Osteoblast (primary cell): ENCODE measurements at regions not wholly inside any gene's neighbourhood (a gene's known extent, or its start where the extent isn't known, plus 50 kb on each side); places are given as distances from the start of the nearest gene placed in this dataset.

Source experiments
- DNase-seq: peaks from one replicate; pipeline ENCODE4 v3.0.0; 2011; ENCODE audit warnings: low spot score, mixed read lengths; ENCODE audit not compliant: insufficient read length; ENCODE audit errors: missing footprints
- H2AFZ ChIP-seq: 2 replicates; pipeline ENCODE4 v1.6.0; 2011; ENCODE audit warnings: mild to moderate bottlenecking, low read length
- H3K27ac ChIP-seq: 2 replicates; pipeline ENCODE4 v1.5.1; 2011; ENCODE audit warnings: mild to moderate bottlenecking, low read depth, low read length, moderate library complexity
- H3K27me3 ChIP-seq: 2 replicates; pipeline ENCODE4 v1.6.0; 2012; ENCODE audit warnings: mild to moderate bottlenecking, control low read depth, inconsistent platforms, low read length, moderate library complexity; ENCODE audit not compliant: insufficient read depth
- H3K36me3 ChIP-seq: 2 replicates; pipeline ENCODE4 v1.5.1; 2011; ENCODE audit warnings: mild to moderate bottlenecking, low read length, control low read depth, moderate library complexity; ENCODE audit not compliant: insufficient read depth
- H3K4me1 ChIP-seq: 2 replicates; pipeline ENCODE4 v1.5.1; 2011; ENCODE audit warnings: mild to moderate bottlenecking, low read length, control low read depth, moderate library complexity; ENCODE audit not compliant: insufficient read depth
- H3K4me2 ChIP-seq: 2 replicates; pipeline ENCODE4 v1.6.0; 2011; ENCODE audit warnings: mild to moderate bottlenecking, low read length; ENCODE audit not compliant: insufficient read depth
- H3K4me3 ChIP-seq: fragments of 200-600 bp; sonication (generic); 3 replicates; pipeline ENCODE4 v1.5.1; 2012; ENCODE audit warnings: mild to moderate bottlenecking, low read length, inconsistent platforms; ENCODE audit not compliant: insufficient read depth
- H3K79me2 ChIP-seq: 2 replicates; pipeline ENCODE4 v1.6.0; 2012; ENCODE audit warnings: mild to moderate bottlenecking, low read length, control low read depth, inconsistent platforms; ENCODE audit not compliant: insufficient read depth
- H3K9me3 ChIP-seq: 2 replicates; pipeline ENCODE4 v1.5.1; 2011; ENCODE audit warnings: low read depth, low read length, control low read depth
- H4K20me1 ChIP-seq: 2 replicates; pipeline ENCODE4 v1.6.0; 2012; ENCODE audit warnings: mild to moderate bottlenecking, low read length, control low read depth; ENCODE audit not compliant: insufficient read depth
- TF ChIP-seq, protein P1 (sequence below): IDR thresholded peaks from 2 replicates; pipeline ENCODE4 v1.5.1; 2011; ENCODE audit warnings: mild to moderate bottlenecking, low read depth, low read length, moderate library complexity; ENCODE audit errors: extremely low read depth

DNA sequence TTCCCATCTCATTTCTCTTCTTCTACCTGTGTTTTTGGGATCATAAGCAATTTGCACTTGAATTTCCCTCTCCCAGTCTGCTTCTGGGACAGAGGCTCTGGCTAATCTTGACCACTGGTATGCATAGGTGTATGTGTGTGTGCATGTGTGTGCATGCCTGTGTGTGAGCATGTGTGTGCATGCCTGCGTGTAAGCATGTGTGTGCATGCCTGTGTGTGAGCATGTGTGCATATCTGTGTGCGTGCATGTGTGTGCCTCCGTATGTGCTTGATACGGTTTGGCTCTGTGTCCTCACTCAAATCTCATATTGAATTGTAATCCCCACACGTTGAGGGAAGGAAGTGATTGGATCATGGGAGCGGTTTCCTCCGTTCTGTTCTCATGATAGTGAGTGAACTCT lies 77.7 kb downstream of the HAPSTR1 start:
- Histone ChIP-seq H3K4me2 (no peak overlapping the region), H3K9me3 (no peaks in the 10 kb centered on the region), H3K36me3 (no peaks in the 10 kb centered on the region), H3K79me2 (no peaks in the 10 kb centered on the region), H3K27ac (no peak overlapping the region), H4K20me1 (no peaks in the 10 kb centered on the region), H2AFZ (no peak overlapping the region), H3K27me3 (no peaks in the 10 kb centered on the region), H3K4me3 (no peak overlapping the region), H3K4me1 (no peaks in the 10 kb centered on the region)
- TF ChIP-seq, protein P1, sequence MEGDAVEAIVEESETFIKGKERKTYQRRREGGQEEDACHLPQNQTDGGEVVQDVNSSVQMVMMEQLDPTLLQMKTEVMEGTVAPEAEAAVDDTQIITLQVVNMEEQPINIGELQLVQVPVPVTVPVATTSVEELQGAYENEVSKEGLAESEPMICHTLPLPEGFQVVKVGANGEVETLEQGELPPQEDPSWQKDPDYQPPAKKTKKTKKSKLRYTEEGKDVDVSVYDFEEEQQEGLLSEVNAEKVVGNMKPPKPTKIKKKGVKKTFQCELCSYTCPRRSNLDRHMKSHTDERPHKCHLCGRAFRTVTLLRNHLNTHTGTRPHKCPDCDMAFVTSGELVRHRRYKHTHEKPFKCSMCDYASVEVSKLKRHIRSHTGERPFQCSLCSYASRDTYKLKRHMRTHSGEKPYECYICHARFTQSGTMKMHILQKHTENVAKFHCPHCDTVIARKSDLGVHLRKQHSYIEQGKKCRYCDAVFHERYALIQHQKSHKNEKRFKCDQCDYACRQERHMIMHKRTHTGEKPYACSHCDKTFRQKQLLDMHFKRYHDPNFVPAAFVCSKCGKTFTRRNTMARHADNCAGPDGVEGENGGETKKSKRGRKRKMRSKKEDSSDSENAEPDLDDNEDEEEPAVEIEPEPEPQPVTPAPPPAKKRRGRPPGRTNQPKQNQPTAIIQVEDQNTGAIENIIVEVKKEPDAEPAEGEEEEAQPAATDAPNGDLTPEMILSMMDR, result no peak
- DNase-seq, result no peak

DNA sequence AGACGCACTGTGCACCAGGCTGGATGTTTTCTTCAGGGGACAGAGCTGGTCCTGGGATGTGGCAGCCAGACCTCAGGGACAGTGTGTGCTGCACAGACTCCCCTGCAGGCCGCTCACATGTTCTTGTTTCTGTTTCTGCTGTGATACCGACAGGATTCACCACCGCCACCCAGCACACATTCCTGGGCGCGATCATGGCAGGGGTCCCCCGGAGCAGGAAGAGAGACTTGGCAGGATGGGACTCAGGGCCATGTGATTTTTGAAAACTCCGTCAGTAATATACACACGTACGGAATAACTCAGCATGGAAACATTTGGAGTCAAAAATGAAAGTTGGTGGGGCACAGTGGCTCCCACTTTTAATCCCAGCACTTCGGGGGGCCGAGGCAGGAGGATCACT lies 79.0 kb downstream of the HAPSTR1 start:
- Histone ChIP-seq H3K79me2 (no peaks in the 10 kb centered on the region), H2AFZ (no peak overlapping the region), H3K36me3 (no peaks in the 10 kb centered on the region), H3K27ac (no peak overlapping the region), H3K4me3 (no peak overlapping the region), H4K20me1 (no peaks in the 10 kb centered on the region), H3K27me3 (no peaks in the 10 kb centered on the region), H3K9me3 (no peaks in the 10 kb centered on the region), H3K4me1 (no peaks in the 10 kb centered on the region), H3K4me2 (no peak overlapping the region)
- TF ChIP-seq, protein P1, result no peak
- no peak for DNase-seq

DNA sequence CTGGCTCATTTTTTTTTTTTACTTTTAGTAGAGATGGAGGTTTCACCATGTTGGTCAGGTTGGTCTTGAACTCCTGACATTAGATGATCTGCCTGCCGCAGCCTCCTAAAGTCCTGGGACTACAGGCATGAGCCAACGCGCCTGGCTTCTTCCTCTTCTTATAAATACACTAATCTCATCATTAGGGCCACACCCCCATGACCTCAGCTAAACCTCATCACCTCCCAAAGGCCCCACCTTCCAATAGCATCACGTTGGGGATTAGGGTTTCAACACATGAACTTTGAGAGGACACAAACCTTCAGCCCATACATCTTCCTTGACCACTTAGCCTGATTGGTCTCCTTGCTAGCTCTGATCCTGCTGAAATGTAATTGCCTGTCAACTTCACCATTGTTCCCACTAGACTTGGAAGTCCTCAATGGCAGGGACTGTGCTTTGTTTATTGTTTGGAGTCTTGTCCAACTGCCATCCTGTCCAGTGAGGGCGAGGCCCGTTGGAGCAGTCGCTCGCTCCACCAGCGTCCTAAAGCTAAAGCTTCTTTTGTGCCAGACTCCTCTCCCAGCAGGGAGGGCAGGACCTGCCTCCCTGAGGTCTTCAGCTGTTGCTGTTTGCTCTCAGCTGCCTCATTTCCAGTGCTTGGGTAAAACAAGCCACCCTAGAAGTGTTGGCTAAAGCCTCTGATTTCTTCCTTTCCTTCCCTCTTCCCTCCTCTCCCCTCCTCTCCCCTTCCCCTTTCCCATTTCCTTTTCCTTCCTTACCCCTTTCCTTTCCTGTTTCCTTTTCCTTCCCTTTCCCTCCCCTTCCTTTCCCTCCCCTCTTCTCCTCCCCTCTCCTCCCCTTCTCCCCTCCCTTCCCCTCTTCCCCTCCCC lies 85.3 kb downstream of the HAPSTR1 start:
- H2AFZ ChIP-seq, result no peak overlapping the region
- TF ChIP-seq, protein P1, result no peak

DNA sequence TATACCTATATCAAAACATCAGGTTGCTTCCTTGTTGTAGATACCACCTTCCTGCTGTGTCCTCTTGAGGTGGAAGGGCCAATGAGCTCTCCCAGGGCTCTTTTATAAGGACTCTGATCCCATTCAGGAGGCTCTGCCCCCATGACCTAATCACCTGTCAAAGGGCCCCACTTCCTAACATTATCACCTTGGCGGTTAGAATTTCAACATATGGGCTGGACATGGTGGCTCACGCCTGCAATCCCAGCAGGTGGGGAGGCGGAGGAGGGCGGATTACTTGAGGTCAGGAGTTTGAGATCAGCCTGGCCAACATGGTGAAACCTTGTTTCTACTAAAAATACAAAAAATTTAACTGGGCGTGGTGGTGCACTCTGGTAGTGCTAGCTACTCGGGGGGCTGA lies 86.4 kb downstream of the HAPSTR1 start:
- H3K79me2 ChIP-seq, result no peaks in the 10 kb centered on the region
- H3K9me3 ChIP-seq, result no peaks in the 10 kb centered on the region
- TF ChIP-seq, protein P1, result no peak
- H2AFZ ChIP-seq, result no peak overlapping the region
- DNase-seq, result no peak
- H3K4me1 ChIP-seq, result no peaks in the 10 kb centered on the region
- no peaks in the 10 kb centered on the region for H4K20me1 ChIP-seq
- no peaks in the 10 kb centered on the region for H3K27me3 ChIP-seq
- H3K36me3 ChIP-seq, result no peaks in the 10 kb centered on the region
- H3K4me3 ChIP-seq, result no peak overlapping the region
- H3K27ac ChIP-seq, result no peak overlapping the region
- no peak overlapping the region for H3K4me2 ChIP-seq

More for the DNA sequence above, 85.3 kb downstream of the HAPSTR1 start:
- Histone ChIP-seq H3K79me2 (no peaks in the 10 kb centered on the region), H3K9me3 (no peaks in the 10 kb centered on the region), H3K4me2 (no peak overlapping the region), H3K27ac (no peak overlapping the region), H3K36me3 (no peaks in the 10 kb centered on the region), H3K4me1 (no peaks in the 10 kb centered on the region), H4K20me1 (no peaks in the 10 kb centered on the region), H3K4me3 (no peak overlapping the region), H3K27me3 (no peaks in the 10 kb centered on the region)
- no peak for DNase-seq
